AG10803 (cell line): ENCODE measurements at regions not wholly inside any gene's neighbourhood (a gene's known extent, or its start where the extent isn't known, plus 50 kb on each side); places are given as distances from the start of the nearest gene placed in this dataset.
A peak's percentile ranks its signal among the peaks of the same experiment; 100 is the strongest.

ENCODE experiments used
- DNase-seq: peaks from one replicate; pipeline ENCODE4 v3.0.0; 2010; ENCODE audit warnings: low read depth
- H3K4me3 ChIP-seq: 2 replicates; pipeline ENCODE4 v1.5.1; 2011; ENCODE audit warnings: mild to moderate bottlenecking, low read length, control low read depth
- TF ChIP-seq, protein P1 (sequence below): conservative IDR thresholded peaks from 2 replicates; pipeline ENCODE4 v1.5.1; 2011; ENCODE audit warnings: mild to moderate bottlenecking, low read length, control low read depth, inconsistent platforms

DNA sequence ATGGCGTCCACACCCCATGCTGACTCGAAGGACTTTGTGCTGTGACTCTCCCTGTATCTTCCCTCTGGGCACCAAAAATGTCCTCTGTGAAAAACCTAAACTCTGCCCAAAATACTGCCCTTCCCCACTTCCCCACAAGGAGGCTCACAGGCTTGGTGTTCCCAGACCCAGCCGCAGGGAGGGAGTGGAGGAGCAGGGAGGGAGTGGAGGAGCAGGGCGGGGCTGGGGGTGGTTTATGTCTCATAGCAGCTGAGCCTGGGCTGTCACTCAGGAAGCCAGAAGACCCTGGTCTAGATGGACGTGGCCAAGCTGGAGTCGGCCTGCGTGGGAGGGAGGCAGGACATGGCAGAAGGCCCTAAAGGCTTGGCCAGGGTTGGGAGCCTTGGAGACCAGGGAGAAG, 461.7 kb downstream of the PTPRU start:
- TF ChIP-seq, protein P1, sequence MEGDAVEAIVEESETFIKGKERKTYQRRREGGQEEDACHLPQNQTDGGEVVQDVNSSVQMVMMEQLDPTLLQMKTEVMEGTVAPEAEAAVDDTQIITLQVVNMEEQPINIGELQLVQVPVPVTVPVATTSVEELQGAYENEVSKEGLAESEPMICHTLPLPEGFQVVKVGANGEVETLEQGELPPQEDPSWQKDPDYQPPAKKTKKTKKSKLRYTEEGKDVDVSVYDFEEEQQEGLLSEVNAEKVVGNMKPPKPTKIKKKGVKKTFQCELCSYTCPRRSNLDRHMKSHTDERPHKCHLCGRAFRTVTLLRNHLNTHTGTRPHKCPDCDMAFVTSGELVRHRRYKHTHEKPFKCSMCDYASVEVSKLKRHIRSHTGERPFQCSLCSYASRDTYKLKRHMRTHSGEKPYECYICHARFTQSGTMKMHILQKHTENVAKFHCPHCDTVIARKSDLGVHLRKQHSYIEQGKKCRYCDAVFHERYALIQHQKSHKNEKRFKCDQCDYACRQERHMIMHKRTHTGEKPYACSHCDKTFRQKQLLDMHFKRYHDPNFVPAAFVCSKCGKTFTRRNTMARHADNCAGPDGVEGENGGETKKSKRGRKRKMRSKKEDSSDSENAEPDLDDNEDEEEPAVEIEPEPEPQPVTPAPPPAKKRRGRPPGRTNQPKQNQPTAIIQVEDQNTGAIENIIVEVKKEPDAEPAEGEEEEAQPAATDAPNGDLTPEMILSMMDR, result peak; percentile 79
- no peak overlapping the region for H3K4me3 ChIP-seq
- DNase-seq, result peak; percentile 63

DNA sequence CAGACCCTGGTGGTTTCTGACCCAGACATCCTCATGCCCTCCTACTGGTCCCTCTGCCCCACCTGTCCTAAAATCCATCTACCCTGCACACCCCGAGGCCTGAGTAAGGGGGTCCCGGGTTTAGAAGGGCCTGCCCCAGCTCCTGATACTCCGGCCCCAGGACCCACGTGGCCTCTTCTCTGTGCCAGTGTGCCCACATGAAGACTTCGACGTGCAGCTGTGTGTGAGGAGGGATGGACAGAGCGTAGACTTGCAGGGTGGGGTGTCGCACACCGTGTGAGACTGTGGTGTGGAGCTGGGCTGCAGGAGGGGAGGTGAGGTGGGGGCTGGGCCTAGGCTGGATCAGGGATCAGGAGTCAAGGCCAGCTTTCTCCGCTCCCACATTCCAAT, 461.1 kb downstream of the PTPRU start:
- TF ChIP-seq, protein P1, result no peak
- DNase-seq, result no peak
- no peak overlapping the region for H3K4me3 ChIP-seq

DNA sequence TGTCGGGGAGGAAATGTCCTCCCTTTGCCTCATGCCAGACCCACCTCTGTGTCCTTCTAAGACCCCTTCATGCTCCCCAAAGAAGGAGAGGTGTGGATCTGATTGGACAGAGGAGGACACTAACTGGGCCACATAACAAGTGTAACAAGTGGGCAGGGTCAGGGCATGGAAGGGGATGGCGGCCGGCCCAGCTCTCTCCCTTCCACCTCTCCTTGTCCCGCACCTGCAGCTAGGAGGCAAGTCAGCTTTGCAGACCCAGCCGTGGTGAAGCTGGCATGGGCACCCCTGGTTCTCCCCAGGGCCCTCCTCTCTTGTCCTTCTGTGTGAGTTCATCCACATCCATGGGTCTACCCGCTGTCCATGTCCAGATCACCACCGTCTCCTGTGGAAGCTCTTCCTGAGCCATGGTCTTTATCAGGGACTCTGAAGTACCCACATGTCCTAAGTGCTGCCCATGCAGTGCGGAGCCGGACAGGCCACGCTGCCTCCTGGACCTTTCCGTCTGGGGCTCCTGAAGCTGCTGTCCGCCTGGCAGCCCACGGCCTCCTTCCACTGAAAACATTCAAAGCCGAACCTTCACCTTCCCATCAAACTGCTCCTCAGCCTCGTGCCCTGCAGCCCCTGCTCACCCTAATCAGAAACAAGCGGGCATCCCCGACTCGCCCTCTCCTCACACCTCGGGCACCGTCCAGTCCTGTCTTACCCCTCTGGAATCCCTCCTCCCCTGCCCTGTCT, 460.5 kb downstream of the PTPRU start:
- TF ChIP-seq, protein P1, result no peak
- no peak overlapping the region for H3K4me3 ChIP-seq
- DNase-seq, result no peak

DNA sequence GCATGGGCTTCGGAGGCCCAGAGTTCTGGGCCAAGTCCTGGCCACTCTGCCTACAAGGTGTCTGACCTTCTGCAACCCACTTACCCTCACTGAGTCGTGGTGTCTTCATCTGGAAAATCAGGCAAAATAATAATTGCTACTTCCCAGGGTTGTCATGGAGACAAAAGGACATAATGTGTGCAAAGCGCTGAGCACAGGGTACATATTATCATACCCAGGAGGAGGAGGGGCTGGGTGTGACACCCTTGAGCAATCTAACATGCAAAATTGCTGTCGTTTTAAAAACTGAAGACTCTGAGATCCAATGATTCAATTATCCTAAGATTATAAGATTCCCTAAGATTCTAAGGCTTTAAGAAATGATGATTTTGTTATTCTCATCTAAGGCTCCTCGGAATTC, 459.5 kb downstream of the PTPRU start:
- DNase-seq, result no peak
- H3K4me3 ChIP-seq, result no peak overlapping the region
- TF ChIP-seq, protein P1, result no peak

DNA sequence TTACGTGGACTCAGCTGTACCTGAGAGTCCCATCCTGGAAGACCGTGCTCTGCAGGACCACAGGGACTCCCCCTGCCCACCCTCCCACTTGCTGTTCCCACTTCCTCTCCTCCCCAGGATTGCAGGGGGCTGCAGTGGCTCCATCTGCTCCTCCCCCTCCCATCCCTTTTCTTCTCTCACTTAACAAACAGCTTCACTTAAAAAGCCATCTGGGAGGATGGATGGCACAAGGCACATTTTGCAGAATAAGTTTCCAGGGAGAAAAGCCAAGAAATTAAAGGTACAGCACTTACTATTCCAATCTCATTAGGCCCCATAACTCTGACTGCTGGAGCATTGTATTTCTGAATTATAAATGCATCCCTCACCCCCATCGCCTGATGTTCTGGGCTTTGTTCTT, 458.7 kb downstream of the PTPRU start:
- no peak for DNase-seq
- TF ChIP-seq, protein P1, result no peak

DNA sequence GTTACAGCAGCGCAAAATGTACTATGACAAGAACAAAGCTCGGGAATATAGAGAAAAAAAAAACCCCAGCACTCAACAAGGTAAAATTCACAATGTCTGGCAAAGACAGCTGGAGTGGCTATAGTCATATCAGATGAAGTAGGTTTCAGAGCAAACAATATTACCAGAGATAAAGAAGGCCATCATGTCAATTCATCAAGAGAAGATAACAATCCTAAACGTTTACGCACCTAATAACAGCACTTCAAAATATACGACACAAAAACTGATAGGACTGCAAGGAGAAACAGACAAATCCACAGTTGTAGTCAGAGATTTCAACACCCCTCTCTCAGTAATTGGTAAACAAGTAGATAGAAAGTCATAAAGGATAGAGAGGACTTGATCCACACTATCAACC, 455.2 kb downstream of the PTPRU start:
- DNase-seq, result no peak
- TF ChIP-seq, protein P1, result no peak

More for the DNA sequence above, 458.7 kb downstream of the PTPRU start:
- no peak overlapping the region for H3K4me3 ChIP-seq

DNA sequence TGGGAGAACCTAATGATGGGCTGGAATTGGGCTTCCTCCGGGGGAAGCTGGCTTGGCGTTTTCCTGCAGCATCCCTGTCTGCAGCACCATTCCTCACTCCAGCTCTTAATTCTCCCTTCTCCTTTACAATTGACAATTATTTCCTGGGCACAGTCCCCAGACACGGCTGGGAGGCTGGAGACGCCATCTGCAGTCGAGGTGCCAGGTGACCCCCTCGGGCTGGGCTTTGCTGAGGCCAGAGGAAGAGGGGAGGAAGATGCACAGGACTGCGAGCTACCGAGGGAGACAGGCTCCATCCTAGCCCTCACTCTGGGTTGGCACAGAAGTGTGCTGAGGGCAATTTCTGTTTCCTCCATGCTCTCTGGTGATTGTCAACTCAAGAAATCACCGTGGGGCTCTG, 453.8 kb downstream of the PTPRU start:
- H3K4me3 ChIP-seq, result no peak overlapping the region
- TF ChIP-seq, protein P1, result no peak
- DNase-seq, result no peak

More for the DNA sequence above, 455.2 kb downstream of the PTPRU start:
- no peak overlapping the region for H3K4me3 ChIP-seq
